ENCODE measurements at regions not wholly inside any gene's neighbourhood (a gene's known extent, or its start where the extent isn't known, plus 50 kb on each side); places are given as distances from the start of the nearest gene placed in this dataset.

DNA sequence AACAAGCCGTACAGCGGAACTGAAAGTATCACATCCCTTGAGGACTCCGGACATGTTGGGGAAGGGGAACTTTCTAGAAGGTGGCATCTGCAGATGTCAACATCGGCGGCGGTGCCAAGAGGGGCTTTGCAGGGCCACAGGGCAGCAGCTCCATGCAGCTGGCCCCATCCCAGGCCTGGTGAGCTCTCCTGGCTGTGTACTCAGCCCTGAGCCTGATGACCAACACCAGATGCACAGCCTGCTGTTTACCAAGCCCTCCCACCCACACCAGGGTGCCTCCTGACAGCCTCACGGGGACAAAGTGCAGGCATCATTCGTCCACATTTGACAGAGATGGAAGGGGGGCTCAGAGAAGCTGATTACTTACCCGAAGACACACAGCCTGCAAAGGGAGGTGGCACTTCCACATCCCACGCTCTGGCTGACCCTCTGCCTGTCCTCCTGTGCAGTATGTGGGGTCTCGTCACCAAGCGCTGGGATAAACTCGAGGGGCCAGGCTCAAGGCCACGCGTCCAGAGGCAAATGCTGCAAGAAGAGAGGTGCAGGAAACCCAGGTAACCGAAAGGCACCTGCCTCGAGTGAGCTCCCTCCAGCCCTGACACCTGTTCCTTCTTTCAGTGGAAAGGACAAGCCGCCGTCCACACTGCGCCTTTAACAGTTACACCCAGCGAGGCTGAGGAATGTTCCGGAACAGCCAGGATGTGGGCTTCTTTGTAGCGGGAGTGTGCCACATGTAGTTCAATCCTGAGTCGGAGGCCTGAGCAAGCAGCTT, 69.0 kb upstream of the ASAP2 start:
- DNase-seq (ENCODE audit: low spot score) = no peak

DNA sequence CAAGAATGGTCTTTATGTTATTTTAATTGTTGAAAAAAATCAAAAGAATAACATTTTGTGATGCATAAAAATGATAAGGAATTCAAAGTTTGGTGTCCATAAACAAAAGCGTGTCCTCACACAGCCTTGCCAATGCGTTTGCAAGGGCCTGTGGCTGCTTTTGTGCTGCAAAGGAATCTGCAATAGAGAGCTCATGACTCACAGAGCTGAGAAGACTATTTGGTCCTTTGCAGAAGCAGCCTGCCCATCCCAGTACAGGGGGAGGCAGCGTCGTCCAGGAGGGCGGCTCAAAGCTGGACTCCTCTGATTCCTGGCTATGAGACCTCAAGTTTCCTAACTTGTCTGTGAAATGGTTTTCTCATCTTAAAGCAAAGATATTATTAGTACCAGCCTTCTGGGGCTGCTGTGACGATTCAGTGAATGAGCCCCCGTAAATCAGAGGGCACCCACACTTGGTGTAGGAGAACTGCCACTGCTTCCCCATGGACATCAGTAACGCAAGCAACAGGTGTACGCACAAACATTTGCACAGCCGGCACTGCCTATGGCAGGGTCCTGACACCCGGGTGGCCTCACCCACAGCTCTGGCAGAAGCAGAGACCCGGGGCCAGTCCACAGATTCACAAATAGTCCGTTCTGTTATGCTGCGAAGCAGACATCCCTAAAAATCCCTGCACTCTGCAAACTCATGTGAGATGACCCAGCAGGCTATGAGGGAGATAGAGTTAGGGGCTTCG, 70.6 kb upstream of the ASAP2 start:
- DNase-seq (ENCODE audit: low spot score) = no peak

DNA sequence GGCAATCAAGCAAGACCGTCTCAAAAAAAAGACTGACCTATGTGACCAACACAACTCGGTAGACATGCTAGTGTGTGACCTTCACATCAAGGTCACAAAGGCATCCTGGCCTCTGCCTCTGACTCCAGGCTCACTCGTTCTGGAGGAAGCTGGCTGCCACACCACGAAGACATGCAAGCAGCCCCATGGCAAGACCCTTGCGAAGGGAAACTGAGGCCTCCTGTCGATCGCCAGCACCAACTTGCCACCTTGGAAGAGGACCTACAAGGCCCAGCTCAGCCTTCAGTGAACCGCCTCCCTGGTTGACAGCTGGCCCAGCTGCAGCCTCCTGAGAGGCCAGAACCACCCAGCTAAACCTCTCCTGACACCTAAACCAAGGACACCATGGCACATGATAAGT, 79.3 kb upstream of the ASAP2 start:
- DNase-seq (ENCODE audit: low spot score) = no peak

DNA sequence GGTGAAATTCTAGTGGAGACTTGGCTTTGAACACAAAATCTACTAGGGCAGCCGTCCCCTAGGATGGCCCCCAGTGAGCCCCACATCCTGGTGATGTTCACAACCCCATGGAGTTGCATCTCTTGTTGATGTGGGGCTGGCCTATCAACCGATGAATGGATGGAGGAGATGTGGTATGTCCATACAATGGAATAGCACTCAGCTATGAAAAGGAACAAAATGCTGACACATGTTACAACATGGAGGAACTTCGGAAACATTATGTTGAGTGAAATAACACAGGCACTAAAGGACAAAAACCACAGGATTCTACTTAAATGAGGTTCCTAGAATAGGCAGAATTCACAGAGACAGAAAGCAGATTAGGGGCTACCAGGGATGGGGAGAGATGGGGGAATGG, 80.1 kb upstream of the ASAP2 start:
- DNase-seq (ENCODE audit: low spot score) = no peak

DNA sequence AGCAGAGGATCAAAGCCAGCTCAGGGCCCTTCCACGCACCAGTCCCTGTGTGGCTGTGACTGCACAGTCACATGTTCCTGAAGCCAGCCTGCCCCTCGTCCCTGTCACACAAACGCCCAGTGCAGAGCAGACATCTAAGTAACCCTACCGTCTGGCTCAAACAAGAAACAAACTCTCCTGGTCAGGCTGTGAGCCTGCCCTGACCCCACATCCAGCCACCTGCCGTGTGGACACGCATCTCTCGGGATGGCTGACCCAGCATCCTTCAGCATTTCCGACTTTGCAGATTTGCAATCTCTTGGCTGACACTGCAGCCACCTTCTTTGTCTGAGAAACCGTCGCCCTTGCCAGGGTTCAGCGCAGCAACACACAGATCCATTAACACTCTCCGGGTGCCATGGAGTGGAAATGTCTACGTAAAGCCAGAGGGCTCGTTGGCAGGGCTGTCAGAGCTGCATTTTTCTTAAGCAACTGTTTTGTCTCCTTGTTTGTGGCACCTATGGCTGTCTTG, 82.3 kb upstream of the ASAP2 start:
- DNase-seq (ENCODE audit: low spot score) = no peak

DNA sequence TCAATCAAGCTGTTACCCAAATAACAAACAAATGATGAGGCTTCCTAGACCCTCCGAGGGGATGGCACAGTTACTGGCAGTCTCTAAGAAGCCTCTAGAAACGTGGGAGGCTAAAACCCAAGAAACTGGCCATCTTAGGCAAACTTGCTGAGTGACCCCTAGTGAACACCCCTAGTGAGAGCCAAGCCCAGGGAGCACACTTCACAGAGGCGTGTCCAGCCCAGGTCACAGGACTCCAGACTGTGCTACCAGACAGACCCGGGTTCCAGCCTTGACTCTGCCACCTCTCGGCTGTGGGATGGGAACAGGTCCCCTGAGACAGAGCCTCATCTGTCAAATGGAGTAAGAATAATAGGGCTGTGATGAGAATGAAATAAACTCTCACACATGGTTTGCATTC, 83.5 kb upstream of the ASAP2 start:
- DNase-seq (ENCODE audit: low spot score) = no peak

DNA sequence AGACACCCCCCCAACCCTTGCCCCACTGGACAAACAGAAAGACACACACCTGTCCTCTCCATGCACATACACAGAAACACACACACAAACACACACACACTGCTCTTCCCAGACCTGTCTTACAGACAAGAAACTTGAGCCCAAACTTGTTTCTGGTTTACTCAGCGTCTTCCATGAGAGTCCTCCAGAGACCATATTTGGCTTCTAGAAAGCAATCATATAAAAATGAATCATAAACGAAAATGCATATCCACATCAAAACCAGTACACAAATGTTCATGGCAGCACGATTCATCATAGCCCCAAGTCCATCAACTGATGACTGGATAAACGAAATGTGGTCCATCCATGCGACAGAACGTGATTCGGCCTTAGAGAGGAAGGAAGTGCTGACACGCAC, 84.2 kb upstream of the ASAP2 start:
- DNase-seq (ENCODE audit: low spot score) = no peak

DNA sequence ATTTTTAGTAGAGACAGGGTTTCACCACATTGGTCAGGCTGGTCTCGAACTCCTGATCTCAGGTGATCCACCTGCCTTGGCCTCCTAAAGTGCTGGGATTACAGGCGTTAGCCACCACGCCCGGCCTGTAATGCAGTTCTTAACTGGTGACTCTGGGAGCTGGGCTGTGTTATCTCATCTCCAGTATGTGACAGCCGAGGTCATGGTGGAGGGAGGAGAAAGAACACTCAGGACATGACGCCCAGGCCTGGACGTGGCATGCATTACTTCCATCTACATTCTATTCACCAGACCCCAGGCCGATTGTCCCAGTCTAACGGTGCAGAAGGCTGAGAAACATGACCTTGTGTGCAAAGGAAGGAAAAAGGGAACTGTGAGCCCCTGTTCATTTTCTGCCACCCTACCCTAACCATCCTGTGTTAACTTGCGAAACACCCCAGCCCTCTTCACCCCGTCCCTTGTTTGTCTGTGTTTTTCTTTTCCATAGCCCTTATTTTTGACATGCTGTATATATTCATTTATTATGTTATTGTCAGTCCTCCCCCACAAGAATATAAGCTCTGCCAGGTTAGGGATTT, 88.1 kb upstream of the ASAP2 start:
- no peak for DNase-seq (ENCODE audit: low spot score)

DNA sequence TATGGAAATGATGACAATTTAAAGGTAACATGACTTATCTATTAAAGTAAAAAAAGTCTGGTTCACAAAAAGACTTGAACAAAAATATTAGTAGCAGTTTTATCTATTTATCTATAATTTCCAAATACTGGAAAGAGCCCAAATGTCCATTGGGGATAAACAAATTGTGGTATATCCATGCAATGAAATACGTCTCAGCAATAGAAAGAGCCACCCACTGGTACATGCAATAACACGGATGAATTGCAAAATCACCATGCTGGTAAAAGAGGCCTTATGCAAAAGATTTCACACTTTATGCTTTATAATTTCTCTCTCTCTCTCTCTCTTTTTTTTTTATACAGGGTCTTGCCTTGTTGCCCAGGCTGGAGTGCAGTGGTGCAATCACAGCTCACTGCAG, 91.4 kb upstream of the ASAP2 start:
- no peak for DNase-seq (ENCODE audit: low spot score)

DNA sequence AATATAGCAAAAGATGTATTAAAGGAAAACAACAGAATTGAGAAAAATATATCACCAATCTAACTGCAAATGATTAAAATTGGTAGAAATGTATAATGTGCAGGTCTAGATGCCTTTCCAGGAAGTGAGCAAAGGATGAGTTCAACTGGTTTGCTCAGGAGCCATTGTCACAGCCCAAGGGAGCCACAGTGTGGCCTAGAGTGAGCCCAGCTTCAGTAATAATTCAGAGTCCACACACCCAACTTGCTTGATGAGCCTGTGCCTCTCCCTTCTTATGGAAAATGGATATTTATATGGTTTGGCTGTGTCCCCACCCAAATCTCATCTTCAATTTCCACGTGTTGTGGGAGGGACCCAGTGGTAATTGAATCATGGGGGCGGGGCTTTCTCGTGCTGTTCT, 92.2 kb upstream of the ASAP2 start:
- no peak for DNase-seq (ENCODE audit: low spot score)

DNA sequence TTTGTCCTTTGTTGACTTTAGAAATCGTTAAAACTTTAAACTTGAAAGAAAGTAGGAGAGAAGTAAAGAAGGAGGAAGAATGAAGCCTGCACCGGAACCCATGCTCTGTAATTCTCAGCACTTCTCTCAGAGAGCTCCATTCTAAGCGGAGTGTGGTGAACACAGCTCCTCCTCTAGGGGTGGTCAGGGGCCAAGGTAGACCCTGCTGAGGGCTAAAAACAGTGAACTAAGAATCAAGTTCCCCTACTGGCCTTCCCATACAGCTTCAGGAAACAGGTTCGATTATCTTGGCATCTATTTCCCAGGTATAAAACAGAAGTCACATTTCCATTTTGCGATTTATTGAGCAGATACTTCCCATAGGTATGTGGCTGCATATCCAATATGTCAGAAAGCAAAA, 92.7 kb upstream of the ASAP2 start:
- DNase-seq (ENCODE audit: low spot score) = no peak

DNA sequence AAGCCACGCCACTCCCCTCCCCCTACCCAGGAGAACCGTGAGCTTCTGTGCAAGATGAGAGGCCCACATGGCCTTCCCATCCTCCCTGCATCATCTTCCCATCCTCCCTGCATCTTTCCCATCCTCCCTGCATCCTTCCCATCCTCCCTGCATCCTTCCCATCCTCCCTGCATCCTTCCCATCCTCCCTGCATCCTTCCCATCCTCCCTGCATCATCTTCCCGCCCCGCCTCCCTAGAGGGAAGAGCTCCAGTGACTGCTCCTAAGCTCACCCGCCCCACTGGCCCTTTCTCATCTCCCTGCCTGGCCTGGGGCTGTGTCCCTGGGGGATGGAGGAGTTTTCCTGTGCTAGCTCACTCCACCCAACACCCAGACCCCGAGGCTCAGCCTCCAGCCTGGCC, 93.3 kb upstream of the ASAP2 start:
- no peak for DNase-seq (ENCODE audit: low spot score)

DNA sequence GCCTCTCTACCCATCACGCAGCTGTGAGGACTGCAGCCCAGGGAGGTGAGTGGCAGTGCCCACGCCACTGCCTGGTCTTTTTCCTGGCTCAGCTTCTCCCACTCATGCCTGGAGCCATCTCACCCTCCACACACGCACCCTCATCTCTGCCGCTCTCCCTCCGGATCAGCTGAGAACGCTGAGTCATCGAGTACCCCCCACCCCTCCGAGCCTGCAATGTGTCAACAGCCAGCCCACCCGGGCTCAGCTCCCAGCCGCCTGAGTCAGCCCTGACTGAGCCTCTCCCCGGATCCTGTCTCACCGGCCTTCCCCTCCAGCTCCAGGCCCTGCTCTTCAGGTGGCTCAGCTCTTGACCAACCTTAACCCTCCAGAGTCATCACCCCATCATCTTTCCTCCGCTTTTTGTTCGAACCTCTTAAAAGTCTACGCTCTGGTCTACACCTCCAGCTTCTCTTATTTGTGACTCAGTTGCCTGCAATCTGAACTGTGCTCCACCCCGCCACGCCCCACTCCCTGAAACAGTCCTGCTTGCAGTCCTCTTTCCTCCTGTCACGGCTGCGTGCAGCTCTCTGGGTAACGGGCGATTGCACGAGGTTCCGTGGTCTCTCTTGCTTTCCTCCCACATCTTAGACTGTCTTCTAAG, 94.4 kb upstream of the ASAP2 start:
- DNase-seq (ENCODE audit: low spot score) = peak; percentile 94

DNA sequence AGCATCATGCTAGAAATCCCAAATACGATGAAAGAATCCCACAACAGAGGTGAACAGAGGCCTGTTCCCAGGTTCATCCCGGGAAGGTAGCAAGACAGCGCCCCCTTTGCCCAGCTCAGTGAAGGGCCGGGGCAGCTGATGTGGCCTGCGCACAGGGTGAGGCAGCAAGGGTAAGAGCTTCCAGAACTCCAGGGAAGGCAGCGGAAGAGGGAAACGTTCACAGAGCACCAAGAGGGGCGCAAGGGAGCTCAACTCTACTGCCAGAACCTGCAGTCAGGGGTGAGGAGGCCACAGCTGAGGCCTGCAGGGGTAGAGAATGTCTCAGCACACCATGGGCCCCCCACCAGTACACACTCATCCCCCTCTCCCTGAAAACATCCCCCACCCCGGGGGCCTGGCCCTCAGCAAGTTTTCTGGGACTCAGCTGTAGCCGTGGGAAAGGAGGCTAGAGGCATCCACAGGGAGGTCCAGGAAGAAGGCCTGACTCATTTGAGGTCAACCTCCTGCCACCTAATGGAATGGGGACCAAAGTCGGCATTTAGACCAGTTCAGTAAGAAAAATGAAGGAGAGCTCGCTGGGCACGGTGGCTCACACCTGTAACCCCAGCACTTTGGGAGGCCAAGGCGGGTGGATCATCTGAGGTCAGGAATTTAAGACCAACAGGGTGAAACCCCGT, 95.6 kb upstream of the ASAP2 start:
- DNase-seq (ENCODE audit: low spot score) = no peak

DNA sequence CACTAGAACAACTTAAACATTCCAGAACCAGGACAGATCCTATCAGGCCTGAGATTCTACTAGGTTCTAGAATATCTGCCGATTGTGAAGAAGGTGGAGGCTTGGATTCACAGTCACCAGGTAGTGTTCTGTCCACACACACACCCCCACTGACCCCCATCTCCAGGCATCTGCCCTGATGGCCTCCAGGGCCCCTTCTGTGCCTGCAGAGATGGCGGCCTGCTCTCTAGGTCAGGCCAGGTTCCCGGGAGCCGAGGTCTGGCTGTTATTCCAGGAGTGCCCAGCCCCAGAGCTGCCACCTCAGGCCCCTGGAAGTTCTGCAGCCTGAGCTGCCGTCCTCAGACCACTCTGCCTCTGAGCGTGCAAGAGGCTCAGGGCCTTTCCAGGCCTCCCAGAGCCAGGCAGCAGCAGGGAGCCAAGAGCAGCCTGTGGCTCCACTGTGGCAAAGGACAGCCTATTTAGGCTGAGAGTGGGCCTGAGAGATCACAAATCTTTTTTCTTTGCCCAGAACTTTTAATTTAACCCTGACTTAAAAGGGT, 96.2 kb upstream of the ASAP2 start:
- no peak for DNase-seq (ENCODE audit: low spot score)

DNA sequence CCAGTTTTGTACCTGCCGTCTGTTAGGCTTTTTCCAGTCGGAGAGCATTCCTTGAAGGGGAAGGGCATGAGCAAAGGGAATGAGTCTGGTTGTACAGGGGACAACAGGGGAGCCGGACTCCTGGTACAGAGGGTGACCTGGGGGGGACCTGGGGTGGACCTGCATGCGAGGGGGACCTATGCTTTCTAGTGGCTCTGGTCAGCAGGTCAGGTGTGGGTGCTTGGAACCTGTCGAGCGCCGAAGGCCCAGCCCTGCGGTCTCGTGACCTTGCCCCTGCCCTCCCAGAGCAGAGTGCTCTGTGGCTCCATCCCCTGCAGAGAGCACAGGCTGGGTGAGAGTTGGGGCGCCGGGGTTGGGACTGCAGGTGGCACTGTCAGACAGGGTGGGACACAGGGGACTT, 96.7 kb upstream of the ASAP2 start:
- no peak for DNase-seq (ENCODE audit: low spot score)

DNA sequence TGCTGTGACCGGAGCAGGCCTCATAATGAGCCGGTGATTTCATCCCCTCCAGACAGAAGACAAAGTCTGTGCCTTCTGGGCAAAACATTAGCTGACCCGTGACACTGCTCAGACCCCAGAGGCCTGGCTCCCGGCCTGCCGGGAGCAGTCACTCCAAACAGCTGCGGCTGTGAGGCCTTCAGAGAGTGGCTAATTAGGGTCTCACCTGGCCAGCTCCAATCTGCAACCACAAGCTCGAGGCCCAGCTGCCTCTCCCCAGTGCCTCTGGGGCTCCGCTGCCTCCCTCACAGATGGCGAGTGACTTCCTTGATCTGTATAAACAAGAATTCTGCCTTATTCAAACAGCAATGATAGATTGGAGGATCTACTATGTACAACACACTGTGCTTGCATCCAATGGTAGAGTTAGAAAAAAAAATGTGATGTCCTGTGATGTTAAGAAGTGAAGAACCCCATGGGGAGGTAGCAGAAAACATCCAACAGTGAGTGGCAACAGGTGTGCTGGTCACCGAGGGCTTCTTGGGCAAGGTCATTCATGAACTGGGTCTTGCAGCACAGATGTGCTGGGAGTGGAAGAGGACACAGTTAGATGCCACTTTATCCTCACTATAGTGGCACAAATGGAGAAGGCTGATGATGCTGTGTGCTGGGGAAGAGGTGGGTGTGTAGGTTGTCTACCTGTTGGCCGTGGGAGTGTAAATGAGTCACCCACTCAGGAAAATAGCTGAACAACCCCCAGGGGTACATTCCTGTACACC, 98.2 kb upstream of the ASAP2 start:
- no peak for DNase-seq (ENCODE audit: low spot score)

DNA sequence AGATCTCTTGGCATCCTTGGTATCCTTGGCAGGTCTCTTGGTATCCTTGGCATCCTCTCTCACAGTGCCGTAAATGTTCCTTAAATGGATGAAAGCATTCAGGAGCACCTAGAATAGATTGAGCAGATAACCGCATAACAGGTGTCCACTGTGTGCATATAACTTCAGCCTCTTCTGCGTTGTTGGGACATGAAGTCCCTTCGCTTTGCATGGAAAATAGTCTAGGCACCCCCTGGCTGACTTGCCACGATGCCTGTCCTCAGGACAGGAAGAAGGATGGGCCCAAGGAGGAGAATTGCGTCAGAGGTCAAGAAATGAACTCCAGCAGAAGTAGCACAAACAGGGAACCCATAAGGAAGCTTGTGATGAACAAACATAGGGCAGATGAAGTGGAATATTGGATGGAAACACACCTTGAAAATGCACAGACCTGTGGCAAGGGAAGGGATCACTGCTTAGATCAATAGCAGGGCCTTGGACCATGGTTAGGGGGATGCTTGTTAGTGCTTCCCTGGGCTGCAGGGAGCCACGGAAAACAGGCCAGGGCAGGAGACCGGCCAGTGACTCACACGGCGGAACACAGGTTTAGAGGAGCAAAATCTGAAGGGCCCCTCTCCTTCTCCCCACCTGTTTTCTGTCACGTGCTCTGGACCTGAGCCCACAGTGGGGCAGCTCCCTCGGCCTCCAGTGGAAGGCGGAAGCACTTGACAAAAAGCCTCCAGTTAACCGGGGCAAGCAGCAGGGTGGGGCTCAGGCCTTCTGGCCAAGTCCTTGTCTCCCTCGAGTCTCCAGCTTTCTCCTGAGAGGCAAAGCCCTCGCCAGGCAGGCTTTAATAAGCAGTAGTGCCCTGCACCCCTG, 99.2 kb upstream of the ASAP2 start:
- DNase-seq (ENCODE audit: low spot score) = no peak

DNA sequence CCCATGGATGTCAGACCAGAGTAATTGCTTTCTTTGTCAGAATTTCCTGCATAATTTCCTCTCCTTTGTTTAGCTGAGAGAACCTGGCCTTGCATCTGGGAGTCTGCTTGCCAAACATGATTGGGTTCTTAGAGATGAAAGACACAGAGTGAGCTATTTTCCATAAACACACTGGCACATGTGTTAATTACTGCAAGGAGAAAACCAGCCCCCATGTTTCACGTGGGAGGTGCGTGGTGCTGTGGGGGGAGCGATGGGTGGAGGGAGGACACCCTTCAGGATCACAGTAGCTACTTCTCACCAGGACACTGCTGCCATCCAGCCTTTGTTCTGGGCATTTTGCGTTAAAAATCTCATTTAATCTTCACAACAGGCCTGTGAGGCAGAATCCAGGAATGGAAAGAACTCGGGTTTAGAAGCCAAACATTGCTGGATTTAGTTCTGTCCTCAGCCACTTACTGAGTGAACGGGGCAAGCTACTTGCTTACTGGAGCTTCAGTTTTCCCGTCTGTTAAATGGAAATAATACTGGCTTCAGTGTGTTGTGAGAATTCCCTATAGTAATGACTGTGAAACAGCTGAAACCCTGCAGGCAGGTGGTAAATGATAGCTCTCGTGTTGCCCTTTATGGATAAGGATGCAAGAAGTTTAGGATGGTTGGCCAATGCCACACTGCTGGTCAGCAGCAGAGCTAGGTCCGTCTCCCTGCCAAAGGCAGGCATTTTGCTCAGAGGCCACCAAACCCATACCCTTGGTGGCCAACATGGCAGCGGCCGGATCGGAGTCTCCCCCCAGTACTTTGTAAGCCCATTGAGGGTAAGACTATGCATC, 100.1 kb upstream of the ASAP2 start:
- no peak for DNase-seq (ENCODE audit: low spot score)

Data from GM03348 (cell line).